NOMO-1 treated with dmso at 0.1 percent for 144 hours (cell line): ENCODE measurements at regions not wholly inside any gene's neighbourhood (a gene's known extent, or its start where the extent isn't known, plus 50 kb on each side); places are given as distances from the start of the nearest gene placed in this dataset.
A peak's percentile ranks its signal among the peaks of the same experiment; 100 is the strongest.
"Not testable (repeated sequence)": the region's sequence is repeated elsewhere in the genome, so short reads cannot be mapped to it uniquely, and the experiment has no call there.

Experiments used
- DNase-seq: peaks from one replicate; lab custom pipeline; 2025; ENCODE audit not compliant: unreplicated experiment; lab: John Stamatoyannopoulos, UW

DNA sequence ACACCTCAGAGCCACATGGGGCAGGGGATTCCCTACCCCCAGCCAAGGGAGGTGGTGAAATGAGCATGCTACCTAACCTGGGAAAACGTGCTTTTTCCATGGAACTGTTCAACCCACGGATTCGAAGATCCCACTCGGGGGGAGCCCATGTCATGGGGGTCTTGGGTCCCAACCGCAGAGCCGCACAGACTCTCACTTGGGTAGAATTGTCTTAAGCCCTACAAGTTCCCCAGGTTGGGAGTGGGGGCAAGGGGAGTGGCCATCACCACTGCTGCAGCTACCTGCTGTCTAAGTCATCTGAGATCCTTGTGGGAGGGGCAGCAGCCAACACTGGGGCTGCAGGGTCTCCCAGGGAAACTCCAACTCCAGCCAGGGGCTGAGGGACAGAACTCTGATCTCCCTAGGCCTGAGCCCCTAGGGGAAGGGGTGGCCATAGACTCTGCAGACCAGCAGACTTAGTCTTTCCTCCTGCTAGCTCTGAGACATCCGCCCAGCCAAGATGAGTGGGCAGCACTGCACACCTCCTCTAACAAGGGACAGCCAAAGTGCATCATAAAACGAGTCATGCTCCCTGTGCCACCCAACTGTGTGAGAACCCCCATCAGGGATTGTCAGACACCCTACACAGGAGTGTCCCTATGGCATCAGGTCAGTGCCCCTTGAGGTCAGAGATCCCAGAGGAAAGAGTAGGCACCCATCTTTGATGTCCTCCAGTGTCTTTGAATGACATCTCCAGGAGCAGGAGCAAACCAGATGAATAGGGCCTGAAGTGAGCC lies 610.4 kb upstream of the SLITRK6 start:
- DNase-seq: no peak

- DNase-seq: no peak
These were observed 626.1 kb upstream of the SLITRK6 start for GRCh38 chr13:86425170-86425815.

GRCh38 chr13:86426437-86426836 lies 627.2 kb upstream of the SLITRK6 start:
- DNase-seq: no peak

- DNase-seq: no peak
These were observed 630.5 kb upstream of the SLITRK6 start for GRCh38 chr13:86429756-86430155.

GRCh38 chr13:86438034-86438433 lies 638.8 kb upstream of the SLITRK6 start:
- DNase-seq: no peak

GRCh38 chr13:86445206-86445605 lies 646.0 kb upstream of the SLITRK6 start:
- DNase-seq: no peak

DNA sequence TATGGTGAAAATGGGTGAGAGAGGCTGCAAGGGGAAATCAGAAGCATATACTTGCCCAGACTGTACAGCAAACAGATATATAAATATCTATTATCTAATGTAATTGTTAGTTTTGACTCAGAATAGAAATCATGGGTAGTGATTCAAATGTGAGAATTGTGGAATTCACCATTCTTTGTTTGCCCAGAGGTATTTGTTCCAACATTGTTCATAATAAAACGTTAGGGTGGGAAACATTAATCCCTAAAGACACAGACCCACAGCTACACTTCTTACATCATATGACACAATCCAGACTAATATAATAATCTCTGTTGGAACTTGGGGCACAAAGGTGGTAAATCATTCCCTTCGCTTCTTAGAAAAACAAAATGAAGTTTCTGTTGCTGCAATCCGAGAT lies 646.5 kb upstream of the SLITRK6 start:
- DNase-seq: no peak

- DNase-seq: no peak
These were observed 647.1 kb upstream of the SLITRK6 start for GRCh38 chr13:86446311-86446710.

GRCh38 chr13:86447479-86447878 lies 648.3 kb upstream of the SLITRK6 start:
- DNase-seq: no peak

- no peak for DNase-seq
These were observed 662.8 kb upstream of the SLITRK6 start for GRCh38 chr13:86462011-86462410.

GRCh38 chr13:86464193-86464592 lies 665.0 kb upstream of the SLITRK6 start:
- no peak for DNase-seq

DNA sequence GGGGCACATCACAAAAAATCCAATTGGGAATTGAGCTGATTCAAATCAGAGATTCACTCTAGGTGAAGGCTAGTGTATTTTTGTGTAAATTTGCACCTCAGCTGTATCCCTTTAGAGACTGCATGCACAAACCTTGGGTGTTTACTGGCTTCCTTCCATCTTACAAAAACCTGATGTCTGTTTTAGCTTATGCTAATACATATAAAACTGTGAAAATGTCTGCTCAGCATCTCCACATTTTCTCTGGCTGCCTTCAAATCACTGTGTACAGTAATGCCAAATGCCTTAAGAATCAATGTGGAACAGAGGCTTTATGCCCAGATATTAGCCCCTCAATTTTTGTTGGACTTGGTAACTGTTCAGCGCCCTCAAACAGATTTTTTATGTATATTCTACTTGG lies 675.8 kb upstream of the SLITRK6 start:
- no peak for DNase-seq

DNA sequence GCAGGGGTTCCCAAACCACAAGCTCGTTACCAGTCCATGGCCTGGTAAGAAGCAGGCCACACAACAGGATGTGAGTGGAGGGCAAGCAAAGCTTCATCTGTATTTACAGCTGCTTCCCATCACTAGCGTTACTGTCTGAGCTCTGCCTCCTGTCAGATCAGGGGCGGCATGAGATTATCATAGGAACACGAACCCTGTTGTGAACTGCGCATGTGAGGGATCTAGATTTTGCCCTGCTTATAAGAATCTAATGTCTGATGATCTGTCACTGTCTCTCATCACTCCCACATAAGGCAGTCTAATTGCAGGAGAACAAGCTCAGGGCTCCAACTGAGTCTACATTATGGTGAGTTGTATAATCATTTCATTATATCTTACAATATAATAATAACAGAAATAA lies 677.4 kb upstream of the SLITRK6 start:
- no peak for DNase-seq

GRCh38 chr13:86486582-86486981 lies 687.4 kb upstream of the SLITRK6 start:
- DNase-seq: no peak

DNA sequence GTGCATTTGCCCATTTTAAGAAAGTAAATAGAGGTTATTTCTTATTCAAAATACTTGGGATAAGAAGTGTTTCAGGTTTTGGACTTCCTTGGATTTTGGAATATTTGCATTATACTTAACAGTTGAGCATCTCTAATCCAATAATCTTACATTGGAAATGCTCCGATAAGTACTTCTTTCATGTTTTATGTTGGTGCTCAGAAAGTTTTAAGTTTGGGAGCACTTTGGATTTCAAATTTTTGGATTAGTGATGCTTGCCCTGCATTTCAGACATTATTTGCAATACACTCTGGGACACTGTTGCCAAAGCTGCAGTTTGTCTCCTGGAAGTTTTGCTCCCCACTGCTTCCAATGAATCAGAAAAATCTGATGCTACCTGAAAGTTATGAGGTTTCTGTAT lies 691.9 kb upstream of the SLITRK6 start:
- DNase-seq: no peak

GRCh38 chr13:86501931-86502330 lies 702.7 kb upstream of the SLITRK6 start:
- not testable (repeated sequence) for DNase-seq

DNA sequence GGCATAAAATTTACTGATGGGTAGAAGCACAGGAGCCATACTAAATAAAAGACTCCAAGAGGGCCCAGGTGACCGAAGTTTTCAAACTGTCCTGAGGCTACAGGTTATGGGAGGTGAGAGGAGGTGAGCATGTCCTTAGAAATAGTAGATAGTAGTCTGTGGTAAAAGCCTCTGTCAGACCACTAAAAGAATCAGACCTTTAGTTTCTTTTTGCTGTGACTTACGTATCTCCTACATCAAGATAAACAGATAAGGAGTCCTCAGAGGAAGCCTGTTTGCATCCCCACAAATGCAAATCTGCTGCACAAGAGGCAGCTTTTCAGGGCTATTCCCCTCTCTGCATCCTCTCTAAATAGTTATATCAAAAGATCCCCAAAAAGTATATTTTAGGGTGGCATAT lies 711.6 kb upstream of the SLITRK6 start:
- DNase-seq: no peak

DNA sequence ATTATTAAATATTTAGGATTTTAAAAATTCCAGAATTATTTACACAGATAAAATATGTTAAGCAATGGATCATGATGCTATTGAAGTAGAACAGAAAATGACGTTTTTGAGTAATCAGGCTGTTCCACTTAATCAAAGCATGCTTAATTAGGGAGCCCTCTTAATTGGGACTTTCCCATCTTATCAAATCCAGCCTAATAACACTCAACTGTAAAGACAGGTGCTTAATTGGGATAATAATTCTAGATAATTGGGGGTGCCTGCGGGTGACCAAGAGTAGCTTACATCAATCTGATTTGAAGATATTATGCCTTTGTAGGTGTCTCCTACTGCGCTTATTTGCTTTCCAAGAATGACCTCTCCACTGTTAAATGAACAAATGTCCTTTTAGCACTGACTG lies 742.2 kb upstream of the SLITRK6 start:
- DNase-seq: no peak

DNA sequence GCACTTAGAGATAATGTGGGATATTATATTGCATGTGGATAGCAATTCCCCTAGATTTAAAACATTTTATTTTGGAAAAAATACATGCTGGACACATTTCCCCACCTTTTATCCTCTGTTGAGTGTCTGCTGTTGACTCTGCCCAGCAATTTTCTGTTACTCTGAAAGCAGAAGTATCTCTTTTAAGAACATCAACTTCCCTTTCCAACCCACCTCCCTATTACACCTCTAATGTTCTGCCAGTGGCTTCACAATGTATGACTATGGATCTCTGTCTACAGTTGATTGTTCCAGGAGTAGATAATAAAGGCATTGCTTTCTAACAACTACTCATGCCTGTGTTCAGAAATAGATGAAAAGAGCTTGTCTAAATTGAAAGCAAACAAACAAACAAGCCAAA lies 754.8 kb upstream of the SLITRK6 start:
- peak; percentile 66 for DNase-seq

- no peak for DNase-seq
These were observed 760.7 kb upstream of the SLITRK6 start for GRCh38 chr13:86559901-86560300.

DNA sequence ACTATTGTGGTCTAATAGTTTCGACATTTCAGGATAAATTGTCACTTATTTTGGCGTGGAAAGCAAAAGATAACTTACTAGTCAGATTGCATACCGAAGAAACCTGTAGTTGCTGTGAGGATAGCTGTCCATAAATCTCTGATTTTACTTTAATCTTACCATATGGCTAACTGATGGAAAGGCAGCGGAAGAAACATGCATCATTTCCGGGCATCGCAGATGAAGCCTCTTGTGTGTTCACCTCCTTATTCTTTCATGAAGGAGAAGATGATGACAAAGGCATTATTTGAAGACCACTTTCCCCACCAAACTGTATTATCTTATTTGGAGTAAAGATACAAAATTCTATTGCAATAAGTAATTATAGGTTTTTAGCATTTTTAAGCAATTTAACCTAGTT lies 763.6 kb upstream of the SLITRK6 start:
- no peak for DNase-seq

DNA sequence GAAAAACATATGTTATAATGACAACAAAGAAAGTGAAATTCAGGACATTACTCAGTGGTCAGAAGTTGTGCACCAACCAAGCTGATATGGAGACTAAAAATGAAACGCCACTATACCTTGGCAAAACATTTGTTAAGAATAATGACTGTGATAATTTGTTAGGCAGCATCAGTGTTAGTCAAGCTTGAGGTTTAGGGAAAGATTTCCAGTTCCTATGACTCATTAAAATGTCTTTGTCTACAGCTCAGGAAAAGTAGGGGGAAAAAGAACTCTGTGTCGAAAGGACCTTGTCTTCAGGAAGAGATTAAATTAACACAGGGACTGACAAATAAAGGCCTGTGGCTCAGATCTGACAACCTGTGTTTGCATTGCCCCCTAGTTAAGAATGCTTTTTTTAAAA lies 764.1 kb upstream of the SLITRK6 start:
- DNase-seq: no peak

- no peak for DNase-seq
These were observed 767.9 kb upstream of the SLITRK6 start for GRCh38 chr13:86567119-86567518.
